GM19372 (cell line): ENCODE measurements at regions not wholly inside any gene's neighbourhood (a gene's known extent, or its start where the extent isn't known, plus 50 kb on each side); places are given as distances from the start of the nearest gene placed in this dataset.
"Not testable (repeated sequence)": the region's sequence is repeated elsewhere in the genome, so short reads cannot be mapped to it uniquely, and the experiment has no call there.

Experiments used
- ATAC-seq: cut with Tn5 transposase; IDR thresholded peaks from one replicate; pipeline ENCODE4 v1.9.1; 2021; ENCODE audit warnings: mild to moderate bottlenecking, low read depth, moderate library complexity; ENCODE audit not compliant: unreplicated experiment

- no peak for ATAC-seq
Observed at GRCh38 chr14:105635560-105635959, 109.2 kb downstream of the TMEM121 start.

- not testable (repeated sequence) for ATAC-seq
Observed at GRCh38 chr14:105636021-105636420, 109.6 kb downstream of the TMEM121 start.

- ATAC-seq: no peak
Observed at GRCh38 chr14:105636935-105637334, 110.6 kb downstream of the TMEM121 start.

- not testable (repeated sequence) for ATAC-seq
Observed at GRCh38 chr14:105637345-105637744, 111.0 kb downstream of the TMEM121 start.

- ATAC-seq: not testable (repeated sequence)
Observed at GRCh38 chr14:105639969-105640931, 113.9 kb downstream of the TMEM121 start.

GRCh38 chr14:105641075-105641937, 114.9 kb downstream of the TMEM121 start:
- ATAC-seq: no peak

- not testable (repeated sequence) for ATAC-seq
Observed at GRCh38 chr14:105641951-105642350, 115.6 kb downstream of the TMEM121 start.

GRCh38 chr14:105642486-105642885, 116.1 kb downstream of the TMEM121 start:
- not testable (repeated sequence) for ATAC-seq

- ATAC-seq: not testable (repeated sequence)
Observed at GRCh38 chr14:105643406-105644052, 117.1 kb downstream of the TMEM121 start.

- ATAC-seq: not testable (repeated sequence)
Observed at GRCh38 chr14:105644053-105644435, 117.7 kb downstream of the TMEM121 start.

GRCh38 chr14:105644457-105644856, 118.1 kb downstream of the TMEM121 start:
- ATAC-seq: not testable (repeated sequence)

GRCh38 chr14:105644891-105645290, 118.5 kb downstream of the TMEM121 start:
- ATAC-seq: not testable (repeated sequence)

- ATAC-seq: not testable (repeated sequence)
Observed at GRCh38 chr14:105645389-105645788, 119.0 kb downstream of the TMEM121 start.

GRCh38 chr14:105646175-105646574, 119.8 kb downstream of the TMEM121 start:
- ATAC-seq: no peak

- not testable (repeated sequence) for ATAC-seq
Observed at GRCh38 chr14:105646711-105647281, 120.4 kb downstream of the TMEM121 start.

- not testable (repeated sequence) for ATAC-seq
Observed at GRCh38 chr14:105647426-105647783, 121.0 kb downstream of the TMEM121 start.

- ATAC-seq: no peak
Observed at GRCh38 chr14:105647784-105648608, 121.6 kb downstream of the TMEM121 start.

- ATAC-seq: not testable (repeated sequence)
Observed at GRCh38 chr14:105648609-105649535, 122.5 kb downstream of the TMEM121 start.
